ENCODE measurements at regions not wholly inside any gene's neighbourhood (a gene's known extent, or its start where the extent isn't known, plus 50 kb on each side); places are given as distances from the start of the nearest gene placed in this dataset.

DNA sequence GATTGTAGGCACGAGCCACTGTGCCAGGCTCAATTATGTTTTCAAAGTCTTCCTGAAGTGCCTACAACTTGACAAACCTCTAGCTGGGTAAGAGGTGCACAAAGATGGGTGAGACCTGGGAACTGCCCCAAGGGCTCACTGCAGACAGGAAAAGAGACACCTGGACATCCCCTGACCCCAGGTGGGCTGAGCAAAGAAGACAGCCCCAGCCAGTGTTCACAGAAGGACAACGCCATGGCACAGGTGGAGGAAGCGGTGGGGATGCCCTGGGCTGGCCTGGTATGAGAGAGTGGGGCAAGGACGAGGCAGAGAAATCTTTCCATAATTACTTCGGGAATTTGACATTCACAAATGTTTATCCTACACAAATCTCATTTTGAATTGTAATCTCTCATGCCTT, 278.9 kb downstream of the SMOC2 start:
- no peak for DNase-seq (ENCODE audit: low read depth)
- no peak overlapping the region for H3K4me3 ChIP-seq (ENCODE audit: low read length)
- no peak for TF ChIP-seq CTCF (IDR thresholded peaks at IDR 0.05; ENCODE audit: insufficient read depth, low read depth, low read length, missing control alignments)

DNA sequence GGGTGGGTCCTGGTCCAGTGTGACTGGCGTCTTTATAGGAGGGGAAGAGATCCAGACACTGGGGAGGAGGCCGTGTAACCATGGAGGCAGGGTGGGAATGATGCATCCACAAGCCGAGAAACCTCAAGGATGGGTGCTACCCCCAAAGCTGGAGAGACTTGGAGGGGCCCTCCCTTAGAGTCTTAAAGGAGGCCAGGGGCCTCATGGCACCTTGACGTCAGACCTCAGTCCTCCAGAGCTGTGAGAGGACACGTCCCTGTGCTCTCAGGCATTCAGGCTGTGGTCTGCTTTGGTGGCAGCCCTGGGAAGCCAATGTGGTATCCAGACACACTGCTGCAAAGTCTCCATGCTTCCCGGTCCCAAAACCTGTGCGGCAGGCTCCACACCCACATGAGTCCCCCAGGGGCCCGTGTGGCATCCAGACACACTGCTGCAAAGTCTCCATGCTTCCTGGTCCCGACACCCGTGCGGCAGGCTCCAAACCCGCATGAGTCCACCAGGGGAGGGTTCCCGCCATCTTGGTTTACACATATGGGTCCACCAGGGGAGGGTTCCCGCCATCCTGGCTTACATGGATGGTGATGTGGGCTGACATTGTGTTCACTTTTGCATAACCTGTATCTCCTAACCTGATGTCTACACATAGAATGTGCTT, 278.0 kb downstream of the SMOC2 start:
- H3K4me3 ChIP-seq (ENCODE audit: low read length) = no peak overlapping the region
- no peak for TF ChIP-seq CTCF (IDR thresholded peaks at IDR 0.05; ENCODE audit: insufficient read depth, low read depth, low read length, missing control alignments)
- no peak for DNase-seq (ENCODE audit: low read depth)

Data from epithelial cell of esophagus (primary cell).